WTC11 (cell line): ENCODE measurements at regions not wholly inside any gene's neighbourhood (a gene's known extent, or its start where the extent isn't known, plus 50 kb on each side); places are given as distances from the start of the nearest gene placed in this dataset.

Experiments
- ATAC-seq: fragments of 200-7000 bp; cut with Tn5 transposase; 2 replicates; pipeline ENCODE4 v1.10.0; 2021; ENCODE audit warnings: mild to moderate bottlenecking, moderate library complexity
- CTCF ChIA-PET: fragments of 300-600 bp; sonication (Branson Sonifier 250); formaldehyde crosslinking; loops from one replicate; lab custom pipeline; 2021; ENCODE audit warnings: antibody characterized with exemption; lab: Charles Lee
- POLR2A ChIA-PET: fragments of 350-600 bp; sonication (Branson Sonifier 250); formaldehyde crosslinking; loops from one replicate; lab custom pipeline; 2021; ENCODE audit warnings: antibody characterized with exemption; lab: Charles Lee
- DNase-seq: peaks from one replicate; pipeline ENCODE4 v3.0.0; 2021; ENCODE audit warnings: low spot score
- H3K27ac Mint-ChIP-seq: 2 replicates; pipeline ENCODE4 v1.8.0; 2021; ENCODE audit warnings: mixed read lengths
- H3K27me3 Mint-ChIP-seq: 2 replicates; pipeline ENCODE4 v1.8.0; 2021; ENCODE audit warnings: low read depth, mild to moderate bottlenecking, moderate library complexity, mixed read lengths
- H3K36me3 Mint-ChIP-seq: 2 replicates; pipeline ENCODE4 v1.8.0; 2021; ENCODE audit warnings: mixed read lengths
- H3K4me1 Mint-ChIP-seq: 2 replicates; pipeline ENCODE4 v1.8.0; 2022; ENCODE audit warnings: mixed read lengths
- H3K4me3 Mint-ChIP-seq: 2 replicates; pipeline ENCODE4 v1.8.0; 2021; ENCODE audit warnings: mild to moderate bottlenecking, moderate library complexity, mixed read lengths
- H3K9me3 Mint-ChIP-seq: 2 replicates; pipeline ENCODE4 v1.8.0; 2021; ENCODE audit warnings: mixed read lengths
- ATF1 ChIP-seq: sonication (generic); formaldehyde crosslinking; IDR thresholded peaks from 2 replicates; pipeline ENCODE4 v1.8.1; 2023; ENCODE audit warnings: mild to moderate bottlenecking, moderate library complexity, missing genetic modification reagents
- CBFB ChIP-seq: sonication (generic); formaldehyde crosslinking; IDR thresholded peaks from 2 replicates; pipeline ENCODE4 v1.8.1; 2022; ENCODE audit warnings: mild to moderate bottlenecking, low read depth, missing genetic modification reagents
- CREM ChIP-seq: sonication (generic); formaldehyde crosslinking; IDR thresholded peaks from 2 replicates; pipeline ENCODE4 v1.8.1; 2022; ENCODE audit warnings: mild to moderate bottlenecking, missing genetic modification reagents, moderate library complexity
- EMX1 ChIP-seq: fragments of 250-450 bp; sonication (Bioruptor Pico); IDR thresholded peaks from 2 replicates; pipeline ENCODE4 v1.8.0; 2021; ENCODE audit warnings: mild to moderate bottlenecking
- ERG ChIP-seq: fragments of 250-450 bp; sonication (Bioruptor Pico); IDR thresholded peaks from 2 replicates; pipeline ENCODE4 v1.8.0; 2021; ENCODE audit warnings: mild to moderate bottlenecking
- ESRRA ChIP-seq: sonication (generic); formaldehyde crosslinking; IDR thresholded peaks from 2 replicates; pipeline ENCODE4 v1.8.1; 2022; ENCODE audit warnings: mild to moderate bottlenecking, missing genetic modification reagents, borderline replicate concordance
- ETV6 ChIP-seq: sonication (generic); formaldehyde crosslinking; IDR thresholded peaks from 2 replicates; pipeline ENCODE4 v1.8.1; 2022; ENCODE audit warnings: mild to moderate bottlenecking, missing genetic modification reagents
- MXD4 ChIP-seq: fragments of 250-450 bp; sonication (Bioruptor Pico); IDR thresholded peaks from 2 replicates; pipeline ENCODE4 v1.8.0; 2021; ENCODE audit warnings: mild to moderate bottlenecking, moderate library complexity, borderline replicate concordance
- NFATC4 ChIP-seq: fragments of 250-450 bp; sonication (Bioruptor Pico); IDR thresholded peaks from 2 replicates; pipeline ENCODE4 v1.9.0; 2021; ENCODE audit warnings: mild to moderate bottlenecking
- NFE2L1 ChIP-seq: sonication (generic); formaldehyde crosslinking; IDR thresholded peaks from 2 replicates; pipeline ENCODE4 v1.8.1; 2023; ENCODE audit warnings: missing genetic modification reagents
- NR1H2 ChIP-seq: sonication (generic); formaldehyde crosslinking; IDR thresholded peaks from 2 replicates; pipeline ENCODE4 v1.9.0; 2021; ENCODE audit warnings: mild to moderate bottlenecking, moderate library complexity, missing genetic modification reagents
- NR3C1 ChIP-seq: sonication (generic); formaldehyde crosslinking; conservative IDR thresholded peaks from 2 replicates; pipeline ENCODE4 v1.8.1; 2023; ENCODE audit warnings: low read depth, mild to moderate bottlenecking, missing genetic modification reagents
- OVOL2 ChIP-seq: fragments of 250-450 bp; sonication (Bioruptor Pico); IDR thresholded peaks from 2 replicates; pipeline ENCODE4 v1.9.0; 2021; ENCODE audit warnings: mild to moderate bottlenecking, borderline replicate concordance
- PREB ChIP-seq: sonication (generic); formaldehyde crosslinking; IDR thresholded peaks from 2 replicates; pipeline ENCODE4 v1.8.1; 2022; ENCODE audit warnings: mild to moderate bottlenecking, missing genetic modification reagents, moderate library complexity, borderline replicate concordance
- RORB ChIP-seq: fragments of 250-450 bp; sonication (Bioruptor Pico); IDR thresholded peaks from 2 replicates; pipeline ENCODE4 v1.9.0; 2021; ENCODE audit warnings: mild to moderate bottlenecking
- SMAD4 ChIP-seq: sonication (generic); formaldehyde crosslinking; IDR thresholded peaks from 2 replicates; pipeline ENCODE4 v1.8.0; 2022; ENCODE audit warnings: mild to moderate bottlenecking, missing genetic modification reagents
- TEAD1 ChIP-seq: sonication (generic); formaldehyde crosslinking; IDR thresholded peaks from 2 replicates; pipeline ENCODE4 v1.8.0; 2022; ENCODE audit warnings: mild to moderate bottlenecking, missing genetic modification reagents
- TP53 ChIP-seq: sonication (generic); formaldehyde crosslinking; IDR thresholded peaks from 2 replicates; pipeline ENCODE4 v1.8.1; 2023; ENCODE audit warnings: mild to moderate bottlenecking, missing genetic modification reagents
- ZNF425 ChIP-seq: fragments of 250-450 bp; sonication (Bioruptor Pico); conservative IDR thresholded peaks from 2 replicates; pipeline ENCODE4 v1.9.0; 2021; ENCODE audit warnings: mild to moderate bottlenecking
- TF ChIP-seq, protein P1 (sequence below): sonication (generic); formaldehyde crosslinking; IDR thresholded peaks from 2 replicates; pipeline ENCODE4 v1.8.1; 2022; ENCODE audit warnings: low read depth, mild to moderate bottlenecking, moderate library complexity, missing genetic modification reagents, borderline replicate concordance
- TF ChIP-seq, protein P2 (sequence below): fragments of 250-450 bp; sonication (Bioruptor Pico); IDR thresholded peaks from 2 replicates; pipeline ENCODE4 v1.9.0; 2021; ENCODE audit warnings: mild to moderate bottlenecking, borderline replicate concordance
- TF ChIP-seq, protein P3 (sequence below): fragments of 250-450 bp; sonication (Bioruptor Pico); IDR thresholded peaks from 2 replicates; pipeline ENCODE4 v1.9.0; 2021; ENCODE audit warnings: moderate library complexity, mild to moderate bottlenecking, inconsistent platforms, borderline replicate concordance

DNA sequence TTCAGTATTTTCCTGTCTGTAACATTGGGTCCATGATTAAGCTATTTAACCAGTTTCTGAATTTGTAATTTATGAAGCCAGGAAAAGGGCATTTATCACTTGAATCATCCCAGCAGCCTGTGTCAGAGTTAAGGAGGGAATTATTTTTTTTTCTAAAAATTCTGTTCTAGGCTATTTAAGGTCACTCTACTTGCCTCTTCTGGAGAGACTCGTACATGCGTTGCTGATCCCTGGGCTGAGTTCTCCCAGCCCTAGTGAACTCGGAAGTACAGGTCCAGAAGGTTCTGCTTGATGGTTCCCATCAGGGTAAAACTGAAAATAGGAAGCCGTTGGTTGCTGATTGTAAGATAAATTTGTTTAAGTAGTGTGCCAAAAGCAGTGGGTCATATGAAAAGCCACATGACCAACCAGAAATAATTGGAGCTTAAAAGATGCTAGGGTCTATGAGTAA lies 90.7 kb downstream of the GPR88 start:
- ChIA-PET CTCF (no interaction called here), POLR2A (no interaction called here)
- no peak overlapping the region for H3K4me3 Mint-ChIP-seq
- no peaks in the 10 kb centered on the region for H3K27me3 Mint-ChIP-seq
- TF ChIP-seq CBFB (CRISPR knock-in tag), result no peak
- no peak for TF ChIP-seq ERG (CRISPR knock-in tag)
- no peak for TF ChIP-seq RORB (CRISPR knock-in tag)
- peaks cover 7% of the 10 kb centered on the region for H3K9me3 Mint-ChIP-seq
- no peak for DNase-seq
- no peaks in the 10 kb centered on the region for H3K4me1 Mint-ChIP-seq
- H3K36me3 Mint-ChIP-seq, result no peaks in the 10 kb centered on the region
- ATAC-seq, result no peak
- H3K27ac Mint-ChIP-seq, result no peak overlapping the region

GRCh38 chr1:100629391-100629790 lies 90.2 kb upstream of the VCAM1 start:
- DNase-seq, result no peak
- H3K9me3 Mint-ChIP-seq, result peaks cover 7% of the 10 kb centered on the region
- H3K36me3 Mint-ChIP-seq, result no peaks in the 10 kb centered on the region
- no peaks in the 10 kb centered on the region for H3K4me1 Mint-ChIP-seq
- CTCF ChIA-PET, result no interaction called here
- TF ChIP-seq ZNF425 (no peak), SMAD4 (CRISPR knock-in tag) (no peak), EMX1 (CRISPR knock-in tag) (no peak), NR3C1 (CRISPR knock-in tag) (no peak), ATF1 (no peak), ETV6 (CRISPR knock-in tag) (no peak), PREB (CRISPR knock-in tag) (no peak), ESRRA (CRISPR knock-in tag) (no peak), CREM (CRISPR knock-in tag) (no peak), NFE2L1 (CRISPR knock-in tag) (no peak)
- no peak for ATAC-seq
- POLR2A ChIA-PET, result no interaction called here
- no peak overlapping the region for H3K4me3 Mint-ChIP-seq
- H3K27me3 Mint-ChIP-seq, result no peaks in the 10 kb centered on the region
- H3K27ac Mint-ChIP-seq, result no peak overlapping the region

DNA sequence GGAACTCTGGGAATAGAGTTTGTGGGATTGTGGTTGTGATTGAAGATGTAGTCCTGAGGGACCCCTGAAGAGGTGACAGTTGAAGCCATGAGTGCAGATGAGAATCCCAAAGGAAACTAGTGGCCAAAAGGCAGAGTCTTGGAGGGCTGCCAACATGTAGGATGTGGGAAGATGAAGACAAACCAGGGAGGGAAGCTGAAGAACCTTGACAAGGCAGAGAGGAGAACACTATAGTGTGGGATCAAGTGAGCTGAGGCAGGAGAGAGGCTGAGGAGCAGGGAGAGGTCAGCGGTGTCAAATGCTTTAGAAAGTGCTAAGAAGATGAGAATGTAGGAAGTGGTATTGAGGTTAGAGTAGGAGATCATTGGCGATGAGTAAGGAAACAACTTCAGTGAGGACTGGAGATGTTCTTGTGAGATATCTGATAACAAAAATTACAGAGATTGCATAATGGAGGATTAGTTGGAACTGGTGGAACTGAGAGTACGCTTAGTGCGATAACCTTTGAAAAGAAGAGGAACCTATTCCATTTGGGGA lies 88.5 kb upstream of the VCAM1 start:
- H3K4me1 Mint-ChIP-seq, result no peaks in the 10 kb centered on the region
- H3K27ac Mint-ChIP-seq, result no peak overlapping the region
- CTCF ChIA-PET, result interaction anchor here (0.6 kb wide), 1 partner anchor 61 kb away, joined by 4 read pairs; no protein-coding TSS in a partner anchor
- H3K36me3 Mint-ChIP-seq, result no peaks in the 10 kb centered on the region
- H3K27me3 Mint-ChIP-seq, result no peaks in the 10 kb centered on the region
- ATAC-seq (no peak), DNase-seq (no peak)
- POLR2A ChIA-PET, result no interaction called here
- H3K9me3 Mint-ChIP-seq, result peaks cover 16% of the 10 kb centered on the region
- H3K4me3 Mint-ChIP-seq, result no peak overlapping the region
- TF ChIP-seq, protein P1, sequence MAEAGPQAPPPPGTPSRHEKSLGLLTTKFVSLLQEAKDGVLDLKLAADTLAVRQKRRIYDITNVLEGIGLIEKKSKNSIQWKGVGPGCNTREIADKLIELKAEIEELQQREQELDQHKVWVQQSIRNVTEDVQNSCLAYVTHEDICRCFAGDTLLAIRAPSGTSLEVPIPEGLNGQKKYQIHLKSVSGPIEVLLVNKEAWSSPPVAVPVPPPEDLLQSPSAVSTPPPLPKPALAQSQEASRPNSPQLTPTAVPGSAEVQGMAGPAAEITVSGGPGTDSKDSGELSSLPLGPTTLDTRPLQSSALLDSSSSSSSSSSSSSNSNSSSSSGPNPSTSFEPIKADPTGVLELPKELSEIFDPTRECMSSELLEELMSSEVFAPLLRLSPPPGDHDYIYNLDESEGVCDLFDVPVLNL, result no peak
- no peak for TF ChIP-seq TEAD1 (CRISPR knock-in tag)
- TF ChIP-seq, protein P2, sequence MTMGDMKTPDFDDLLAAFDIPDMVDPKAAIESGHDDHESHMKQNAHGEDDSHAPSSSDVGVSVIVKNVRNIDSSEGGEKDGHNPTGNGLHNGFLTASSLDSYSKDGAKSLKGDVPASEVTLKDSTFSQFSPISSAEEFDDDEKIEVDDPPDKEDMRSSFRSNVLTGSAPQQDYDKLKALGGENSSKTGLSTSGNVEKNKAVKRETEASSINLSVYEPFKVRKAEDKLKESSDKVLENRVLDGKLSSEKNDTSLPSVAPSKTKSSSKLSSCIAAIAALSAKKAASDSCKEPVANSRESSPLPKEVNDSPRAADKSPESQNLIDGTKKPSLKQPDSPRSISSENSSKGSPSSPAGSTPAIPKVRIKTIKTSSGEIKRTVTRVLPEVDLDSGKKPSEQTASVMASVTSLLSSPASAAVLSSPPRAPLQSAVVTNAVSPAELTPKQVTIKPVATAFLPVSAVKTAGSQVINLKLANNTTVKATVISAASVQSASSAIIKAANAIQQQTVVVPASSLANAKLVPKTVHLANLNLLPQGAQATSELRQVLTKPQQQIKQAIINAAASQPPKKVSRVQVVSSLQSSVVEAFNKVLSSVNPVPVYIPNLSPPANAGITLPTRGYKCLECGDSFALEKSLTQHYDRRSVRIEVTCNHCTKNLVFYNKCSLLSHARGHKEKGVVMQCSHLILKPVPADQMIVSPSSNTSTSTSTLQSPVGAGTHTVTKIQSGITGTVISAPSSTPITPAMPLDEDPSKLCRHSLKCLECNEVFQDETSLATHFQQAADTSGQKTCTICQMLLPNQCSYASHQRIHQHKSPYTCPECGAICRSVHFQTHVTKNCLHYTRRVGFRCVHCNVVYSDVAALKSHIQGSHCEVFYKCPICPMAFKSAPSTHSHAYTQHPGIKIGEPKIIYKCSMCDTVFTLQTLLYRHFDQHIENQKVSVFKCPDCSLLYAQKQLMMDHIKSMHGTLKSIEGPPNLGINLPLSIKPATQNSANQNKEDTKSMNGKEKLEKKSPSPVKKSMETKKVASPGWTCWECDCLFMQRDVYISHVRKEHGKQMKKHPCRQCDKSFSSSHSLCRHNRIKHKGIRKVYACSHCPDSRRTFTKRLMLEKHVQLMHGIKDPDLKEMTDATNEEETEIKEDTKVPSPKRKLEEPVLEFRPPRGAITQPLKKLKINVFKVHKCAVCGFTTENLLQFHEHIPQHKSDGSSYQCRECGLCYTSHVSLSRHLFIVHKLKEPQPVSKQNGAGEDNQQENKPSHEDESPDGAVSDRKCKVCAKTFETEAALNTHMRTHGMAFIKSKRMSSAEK (CRISPR knock-in tag), result no peak
- no peak for TF ChIP-seq NFATC4
- no peak for TF ChIP-seq MXD4 (CRISPR knock-in tag)
- TF ChIP-seq, protein P3, sequence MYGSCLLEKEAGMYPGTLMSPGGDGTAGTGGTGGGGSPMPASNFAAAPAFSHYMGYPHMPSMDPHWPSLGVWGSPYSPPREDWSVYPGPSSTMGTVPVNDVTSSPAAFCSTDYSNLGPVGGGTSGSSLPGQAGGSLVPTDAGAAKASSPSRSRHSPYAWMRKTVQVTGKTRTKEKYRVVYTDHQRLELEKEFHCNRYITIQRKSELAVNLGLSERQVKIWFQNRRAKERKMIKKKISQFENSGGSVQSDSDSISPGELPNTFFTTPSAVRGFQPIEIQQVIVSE (CRISPR knock-in tag), result no peak
- no peak for TF ChIP-seq TP53 (CRISPR knock-in tag)
- no peak for TF ChIP-seq NR1H2 (CRISPR knock-in tag)
- no peak for TF ChIP-seq OVOL2 (CRISPR knock-in tag)
